Central memory CD8-positive, alpha-beta T cell (primary cell): ENCODE measurements at regions not wholly inside any gene's neighbourhood (a gene's known extent, or its start where the extent isn't known, plus 50 kb on each side); places are given as distances from the start of the nearest gene placed in this dataset.

Experiments used
- ATAC-seq: fragments of 150-1000 bp; cut with Tn5 transposase; replicated peaks from 2 replicates; pipeline ENCODE4 v1.10.0; 2022; ENCODE audit warnings: mild to moderate bottlenecking, moderate FRiP score, moderate number of reproducible peaks; ENCODE audit not compliant: poor library complexity, severe bottlenecking; ENCODE audit errors: extremely low read depth
- DNase-seq, 2 donors: peaks; one replicate each; pipeline ENCODE4 v3.0.0; 2021; ENCODE audit warnings: low spot score in 2 of 2
- H3K27ac Mint-ChIP-seq: one replicate; pipeline ENCODE4 v1.8.0; 2022; ENCODE audit warnings: low read depth, mild to moderate bottlenecking, moderate library complexity, mixed read lengths
- H3K27me3 Mint-ChIP-seq: one replicate; pipeline ENCODE4 v1.8.0; 2022; ENCODE audit warnings: mixed read lengths
- H3K36me3 Mint-ChIP-seq: one replicate; pipeline ENCODE4 v1.8.0; 2022; ENCODE audit warnings: mild to moderate bottlenecking, moderate library complexity, mixed read lengths; ENCODE audit not compliant: insufficient read depth
- H3K4me1 Mint-ChIP-seq: one replicate; pipeline ENCODE4 v1.8.0; 2022; ENCODE audit warnings: mixed read lengths
- H3K4me3 Mint-ChIP-seq: one replicate; pipeline ENCODE4 v1.8.0; 2022; ENCODE audit warnings: mild to moderate bottlenecking, moderate library complexity, mixed read lengths
- H3K9me3 Mint-ChIP-seq: one replicate; pipeline ENCODE4 v1.8.0; 2022; ENCODE audit warnings: mixed read lengths

DNA sequence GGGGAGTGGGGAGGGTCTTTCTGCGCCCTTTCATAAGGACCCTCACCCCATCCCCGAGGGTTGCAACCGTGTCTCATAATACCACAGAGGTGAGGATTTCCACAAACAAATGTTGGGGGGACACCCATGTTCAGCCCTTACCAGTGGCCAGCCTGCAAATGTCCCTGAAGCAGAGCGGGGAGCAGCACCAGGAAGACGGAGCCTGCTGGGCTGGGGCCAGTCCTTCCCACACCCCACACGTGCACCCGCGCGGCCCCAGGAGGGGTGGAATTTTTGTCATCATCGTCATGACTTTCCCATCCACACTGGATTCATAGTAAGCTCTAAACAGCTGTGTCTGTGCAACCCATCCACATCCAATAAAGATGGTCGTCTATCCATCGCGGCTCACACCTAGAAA, 409.8 kb downstream of the BRD1 start:
- Mint-ChIP-seq H3K36me3 (no peaks in the 10 kb centered on the region), H3K27me3 (peaks cover 41% of the 10 kb centered on the region)

DNA sequence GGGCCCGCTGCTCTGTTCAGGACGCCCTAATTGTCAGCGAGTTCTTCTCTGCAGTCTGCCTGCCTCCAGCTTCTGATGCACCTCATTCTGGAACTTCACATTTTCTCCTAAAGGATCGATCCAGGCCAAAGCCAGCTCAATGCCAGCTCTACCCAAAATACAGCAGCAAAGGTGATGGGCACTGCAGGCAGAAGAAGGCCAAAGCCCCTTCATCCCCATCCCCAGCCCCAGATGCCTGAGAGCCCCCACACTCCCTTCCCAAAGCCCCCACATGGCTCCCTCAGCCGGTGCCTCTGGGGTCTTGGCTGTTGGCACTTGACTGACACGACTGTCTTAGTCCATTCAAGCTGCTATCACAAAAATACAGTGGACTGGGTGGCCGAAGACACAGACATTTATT, 410.3 kb downstream of the BRD1 start:
- H3K9me3 Mint-ChIP-seq: no peaks in the 10 kb centered on the region
- DNase-seq: no peak
- no peak overlapping the region for H3K27ac Mint-ChIP-seq
- H3K36me3 Mint-ChIP-seq: no peaks in the 10 kb centered on the region
- ATAC-seq: no peak
- no peak overlapping the region for H3K4me3 Mint-ChIP-seq
- no peaks in the 10 kb centered on the region for H3K4me1 Mint-ChIP-seq
- peaks cover 46% of the 10 kb centered on the region for H3K27me3 Mint-ChIP-seq

More for the DNA sequence above, 409.8 kb downstream of the BRD1 start:
- DNase-seq (no peak), ATAC-seq (no peak)
- Mint-ChIP-seq H3K4me3 (no peak overlapping the region), H3K4me1 (no peaks in the 10 kb centered on the region), H3K9me3 (no peaks in the 10 kb centered on the region), H3K27ac (no peak overlapping the region)

DNA sequence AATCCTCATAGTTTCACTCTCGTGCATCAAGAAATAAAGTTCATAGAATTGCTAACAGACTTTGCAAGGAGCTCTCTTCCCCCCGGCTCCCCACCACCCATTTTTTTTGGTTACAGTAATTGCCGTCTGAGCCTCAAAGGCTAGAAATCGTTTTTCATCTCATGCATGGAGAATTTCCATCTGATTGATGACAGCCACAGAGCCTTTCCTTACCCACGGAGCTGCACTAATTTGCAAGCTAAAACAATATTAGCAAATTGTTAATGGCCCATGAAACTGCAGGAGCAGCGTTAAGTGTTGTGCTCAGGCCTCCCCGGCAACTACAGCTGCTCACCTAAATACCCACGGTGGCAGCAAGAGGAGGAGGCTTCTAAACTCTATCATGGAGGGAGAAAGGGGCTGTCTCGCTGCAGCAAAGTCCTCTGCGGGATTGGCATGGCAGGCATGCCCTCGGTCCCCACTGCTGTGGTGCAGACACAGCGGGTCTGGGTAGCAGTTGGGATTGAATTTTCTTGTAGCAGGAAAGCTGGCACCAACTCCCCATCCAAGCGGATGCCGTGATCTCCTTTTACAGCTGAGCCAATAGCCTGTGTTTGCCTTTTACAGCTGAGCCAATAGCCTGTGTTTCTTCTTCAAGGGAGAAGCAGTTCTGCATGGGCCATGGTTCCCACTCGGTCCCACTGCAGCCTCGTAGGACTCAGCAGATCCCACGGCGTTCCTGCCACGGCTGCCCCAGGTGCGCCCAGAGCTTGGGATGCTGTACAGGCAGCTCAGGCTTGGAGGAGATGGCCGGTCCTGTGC, 412.3 kb downstream of the BRD1 start:
- Mint-ChIP-seq H3K36me3 (no peaks in the 10 kb centered on the region), H3K4me1 (no peaks in the 10 kb centered on the region), H3K27me3 (peaks cover 61% of the 10 kb centered on the region), H3K9me3 (no peaks in the 10 kb centered on the region), H3K4me3 (no peak overlapping the region), H3K27ac (no peak overlapping the region)
- no peak for ATAC-seq
- no peak for DNase-seq

DNA sequence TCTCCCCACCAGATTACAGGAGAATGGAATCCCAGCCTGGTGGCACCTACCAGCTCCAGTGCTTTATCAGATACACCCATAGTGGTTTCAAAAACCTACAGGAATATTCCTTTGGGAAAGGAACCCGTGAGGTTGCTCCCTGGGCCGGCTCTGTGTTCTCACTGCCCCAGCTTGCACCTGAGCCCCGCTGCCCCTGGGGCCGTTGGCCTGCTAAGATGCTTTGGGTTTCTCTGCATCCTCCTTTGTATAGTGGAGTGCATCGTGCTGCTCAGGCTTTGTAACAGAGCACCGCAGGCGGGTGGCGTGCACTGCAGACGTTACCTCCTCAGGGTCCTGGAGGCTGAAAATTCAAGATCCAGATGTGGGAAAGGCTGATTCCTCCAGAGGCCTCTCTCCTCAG, 414.1 kb downstream of the BRD1 start:
- peaks cover 48% of the 10 kb centered on the region for H3K27me3 Mint-ChIP-seq
- peaks cover 5% of the 10 kb centered on the region for H3K9me3 Mint-ChIP-seq
- ATAC-seq (no peak), DNase-seq (no peak)
- no peak overlapping the region for H3K4me3 Mint-ChIP-seq
- H3K4me1 Mint-ChIP-seq: no peaks in the 10 kb centered on the region
- H3K36me3 Mint-ChIP-seq: no peaks in the 10 kb centered on the region
- H3K27ac Mint-ChIP-seq: no peak overlapping the region

DNA sequence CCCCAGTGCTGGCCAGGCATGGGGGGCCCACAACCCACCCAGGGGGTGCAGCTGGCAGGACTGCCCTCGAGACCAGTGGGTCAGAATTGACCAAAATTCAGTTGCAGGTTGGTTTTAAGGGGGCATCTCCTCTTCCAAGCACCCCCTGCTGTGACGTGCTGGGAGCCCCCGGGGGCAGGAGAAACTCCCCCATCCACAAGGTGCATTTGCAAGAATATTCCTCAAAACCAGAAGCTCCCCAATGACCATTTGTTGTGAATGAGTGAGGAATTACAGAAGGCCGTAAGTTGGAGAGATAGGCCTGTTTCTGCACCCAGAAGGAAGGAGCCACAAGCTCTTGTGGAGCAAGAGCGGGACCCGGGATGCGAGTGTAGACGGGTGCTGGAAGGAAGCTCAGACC, 414.5 kb downstream of the BRD1 start:
- no peak for DNase-seq
- H3K27me3 Mint-ChIP-seq: peaks cover 51% of the 10 kb centered on the region
- H3K27ac Mint-ChIP-seq: no peak overlapping the region
- H3K4me1 Mint-ChIP-seq: no peaks in the 10 kb centered on the region
- H3K4me3 Mint-ChIP-seq: no peak overlapping the region
- no peak for ATAC-seq
- peaks cover 5% of the 10 kb centered on the region for H3K9me3 Mint-ChIP-seq
- no peaks in the 10 kb centered on the region for H3K36me3 Mint-ChIP-seq

DNA sequence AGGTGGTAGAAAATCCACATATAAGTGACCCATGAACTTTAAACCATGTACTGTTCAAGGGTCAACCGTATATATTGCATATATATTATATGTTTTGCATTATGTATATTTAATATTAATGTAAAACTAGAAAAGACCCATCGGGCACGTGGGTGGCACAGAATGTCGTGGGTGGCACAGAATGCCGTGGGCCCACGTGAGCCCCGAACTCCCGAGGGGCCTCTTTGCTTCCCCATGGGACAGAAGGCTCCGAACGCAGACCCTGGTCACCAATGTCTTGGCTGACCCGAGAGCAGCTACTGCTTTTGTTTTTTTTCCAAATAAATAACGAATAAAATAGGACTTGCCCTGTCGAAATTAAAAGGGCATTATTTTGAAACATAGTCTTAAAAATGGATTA, 415.4 kb downstream of the BRD1 start:
- DNase-seq (no peak), ATAC-seq (no peak)
- Mint-ChIP-seq H3K4me1 (no peaks in the 10 kb centered on the region), H3K9me3 (peaks cover 5% of the 10 kb centered on the region), H3K36me3 (no peaks in the 10 kb centered on the region), H3K4me3 (no peak overlapping the region), H3K27me3 (peaks cover 53% of the 10 kb centered on the region), H3K27ac (no peak overlapping the region)

DNA sequence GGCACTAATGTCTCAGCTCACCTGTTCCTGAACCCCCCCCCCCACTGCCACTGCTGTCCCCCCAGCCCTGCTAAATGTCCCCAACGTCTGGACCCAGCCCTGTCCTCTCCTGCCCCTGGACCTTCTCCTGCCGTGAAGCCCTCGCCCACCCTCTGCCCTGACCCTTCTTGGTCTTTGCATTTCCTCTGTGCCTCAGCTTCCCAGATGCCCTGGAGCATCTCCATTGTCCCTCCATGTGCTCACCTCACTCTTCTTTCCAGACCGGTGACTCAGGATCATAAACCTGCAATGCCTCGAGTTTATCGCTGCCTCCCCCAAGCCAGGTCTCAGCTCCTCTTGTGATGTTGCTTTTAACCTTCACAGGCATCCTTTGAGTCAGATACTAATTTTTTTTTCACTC, 416.4 kb downstream of the BRD1 start:
- peaks cover 5% of the 10 kb centered on the region for H3K9me3 Mint-ChIP-seq
- H3K4me3 Mint-ChIP-seq: no peak overlapping the region
- no peak overlapping the region for H3K27ac Mint-ChIP-seq
- no peaks in the 10 kb centered on the region for H3K36me3 Mint-ChIP-seq
- no peaks in the 10 kb centered on the region for H3K4me1 Mint-ChIP-seq
- DNase-seq (no peak), ATAC-seq (no peak)
- peaks cover 52% of the 10 kb centered on the region for H3K27me3 Mint-ChIP-seq

DNA sequence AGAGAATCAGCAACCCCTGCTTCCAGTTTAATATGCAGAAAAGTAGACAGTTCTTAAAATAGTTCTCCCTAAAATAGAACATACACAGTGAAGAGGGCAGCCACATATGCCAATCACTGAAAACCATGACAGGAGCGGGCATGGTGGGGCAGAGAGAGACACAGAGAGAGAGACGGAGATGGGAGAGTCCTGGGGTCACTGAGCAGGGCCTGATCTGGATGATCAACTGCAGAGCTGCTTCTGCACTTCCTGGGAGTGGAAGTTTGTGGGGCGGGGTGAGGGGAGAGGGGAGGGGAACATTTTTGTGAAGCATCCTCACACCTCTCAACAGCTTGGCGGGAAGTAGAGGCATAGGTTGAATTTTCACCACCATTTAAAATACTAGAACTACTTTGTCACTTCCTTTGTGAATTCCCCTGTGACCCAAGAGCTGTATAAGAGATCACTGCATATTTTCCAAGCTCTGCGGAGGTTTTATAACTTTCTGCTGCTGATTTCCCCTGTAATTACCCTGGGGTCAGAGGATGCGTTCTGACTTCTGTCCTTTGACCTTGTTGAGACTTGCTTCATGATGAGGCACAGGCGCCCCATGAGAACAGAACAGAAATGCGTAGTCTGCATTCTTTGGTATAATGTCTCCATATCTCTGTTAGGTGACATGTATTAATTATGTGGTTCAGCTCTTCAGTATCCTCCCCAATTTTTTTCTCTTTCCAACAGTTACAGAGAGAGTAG, 419.4 kb downstream of the BRD1 start:
- Mint-ChIP-seq H3K9me3 (peaks cover 5% of the 10 kb centered on the region), H3K4me1 (no peaks in the 10 kb centered on the region), H3K27me3 (peaks cover 59% of the 10 kb centered on the region), H3K4me3 (no peak overlapping the region), H3K27ac (no peak overlapping the region), H3K36me3 (no peaks in the 10 kb centered on the region)
- ATAC-seq (no peak), DNase-seq (no peak)

DNA sequence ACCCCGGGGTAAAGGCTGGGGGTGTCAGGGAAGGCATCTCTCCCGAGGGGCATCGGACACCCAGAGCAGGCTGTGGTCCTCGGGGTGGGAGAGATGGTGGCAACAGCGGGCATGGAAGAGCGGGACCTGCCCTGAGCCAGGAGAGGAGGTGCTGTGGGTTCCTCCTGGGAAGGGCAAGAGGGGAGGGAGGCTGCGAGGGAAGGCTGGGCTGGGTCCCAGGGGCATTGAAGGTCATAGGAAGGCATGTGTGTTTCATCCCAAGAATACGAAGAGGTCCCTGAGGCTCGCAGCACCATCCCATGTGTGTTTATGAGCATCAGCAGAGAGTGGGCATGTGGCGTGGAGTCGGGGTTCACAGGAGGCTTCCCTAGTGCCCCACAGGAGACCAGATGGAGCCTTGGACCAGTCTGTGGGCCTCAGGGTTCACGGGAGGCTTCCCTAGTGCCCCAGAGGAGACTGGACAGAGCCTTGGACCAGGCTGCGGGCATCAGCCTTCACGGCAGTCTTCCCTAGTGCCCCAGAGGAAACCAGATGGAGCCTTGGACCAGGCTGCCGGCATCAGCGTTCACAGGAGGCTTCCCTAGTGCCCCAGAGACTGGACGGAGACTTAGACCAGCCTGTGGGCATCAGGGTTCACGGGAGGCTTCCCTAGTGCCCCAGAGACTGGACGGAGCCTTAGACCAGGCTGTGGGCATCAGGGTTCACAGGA, 420.6 kb downstream of the BRD1 start:
- Mint-ChIP-seq H3K4me3 (no peak overlapping the region), H3K36me3 (no peaks in the 10 kb centered on the region), H3K9me3 (peaks cover 5% of the 10 kb centered on the region), H3K27ac (no peak overlapping the region), H3K4me1 (no peaks in the 10 kb centered on the region), H3K27me3 (peaks cover 47% of the 10 kb centered on the region)
- DNase-seq (no peak), ATAC-seq (no peak)

DNA sequence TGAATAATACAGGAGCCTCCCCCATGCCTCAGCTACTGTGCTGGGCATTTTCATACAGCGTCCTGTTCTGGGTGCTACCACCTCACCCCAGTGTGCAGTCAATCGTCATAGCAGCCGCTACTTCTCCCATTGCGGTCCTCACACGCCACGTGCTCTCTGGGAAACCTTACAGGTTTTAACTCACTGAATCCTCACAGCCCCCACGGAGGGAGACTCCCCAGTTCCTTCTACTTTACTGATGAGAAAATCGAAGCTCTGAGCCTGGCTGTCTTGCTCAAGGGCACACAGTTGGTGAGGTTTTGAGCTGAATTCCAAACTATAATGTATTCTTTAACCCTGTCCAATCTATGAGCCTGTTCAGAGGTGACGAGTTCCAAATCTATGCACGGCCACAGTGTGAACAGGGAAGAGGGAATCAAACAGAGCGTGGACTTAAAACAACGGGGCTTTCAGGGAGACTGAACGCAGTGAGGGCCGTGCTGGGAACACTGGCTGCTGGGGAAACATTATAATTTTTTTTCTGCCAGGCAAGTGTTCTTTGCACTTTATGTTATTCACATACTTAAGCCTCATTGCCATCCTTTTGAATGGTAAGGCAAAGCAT, 421.5 kb downstream of the BRD1 start:
- ATAC-seq (no peak), DNase-seq (no peak)
- Mint-ChIP-seq H3K27me3 (peaks cover 38% of the 10 kb centered on the region), H3K36me3 (no peaks in the 10 kb centered on the region), H3K4me3 (no peak overlapping the region), H3K27ac (no peak overlapping the region), H3K9me3 (peaks cover 5% of the 10 kb centered on the region), H3K4me1 (no peaks in the 10 kb centered on the region)

DNA sequence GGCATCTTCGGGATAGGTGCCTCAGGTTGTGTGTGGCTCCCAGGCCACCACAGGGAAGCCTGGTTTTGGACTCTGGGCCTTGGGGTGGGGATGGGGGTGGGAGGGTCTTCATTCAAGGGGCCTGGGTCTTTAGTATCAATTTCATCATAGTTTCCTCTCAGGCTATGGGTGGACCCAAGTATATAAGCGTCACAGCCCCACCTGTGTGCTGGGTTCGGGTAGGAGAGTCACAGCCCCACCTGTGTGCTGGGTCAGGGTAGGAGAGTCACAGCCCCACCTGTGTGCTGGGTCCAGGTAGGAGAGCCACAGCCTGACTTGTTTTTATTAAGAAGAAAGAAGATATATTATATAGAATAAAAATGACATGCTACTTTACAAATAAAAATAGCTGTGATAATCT, 422.1 kb downstream of the BRD1 start:
- H3K36me3 Mint-ChIP-seq: no peaks in the 10 kb centered on the region
- no peak overlapping the region for H3K4me3 Mint-ChIP-seq
- peaks cover 5% of the 10 kb centered on the region for H3K9me3 Mint-ChIP-seq
- ATAC-seq (no peak), DNase-seq (no peak)
- no peaks in the 10 kb centered on the region for H3K4me1 Mint-ChIP-seq
- no peak overlapping the region for H3K27ac Mint-ChIP-seq
- H3K27me3 Mint-ChIP-seq: peaks cover 35% of the 10 kb centered on the region

DNA sequence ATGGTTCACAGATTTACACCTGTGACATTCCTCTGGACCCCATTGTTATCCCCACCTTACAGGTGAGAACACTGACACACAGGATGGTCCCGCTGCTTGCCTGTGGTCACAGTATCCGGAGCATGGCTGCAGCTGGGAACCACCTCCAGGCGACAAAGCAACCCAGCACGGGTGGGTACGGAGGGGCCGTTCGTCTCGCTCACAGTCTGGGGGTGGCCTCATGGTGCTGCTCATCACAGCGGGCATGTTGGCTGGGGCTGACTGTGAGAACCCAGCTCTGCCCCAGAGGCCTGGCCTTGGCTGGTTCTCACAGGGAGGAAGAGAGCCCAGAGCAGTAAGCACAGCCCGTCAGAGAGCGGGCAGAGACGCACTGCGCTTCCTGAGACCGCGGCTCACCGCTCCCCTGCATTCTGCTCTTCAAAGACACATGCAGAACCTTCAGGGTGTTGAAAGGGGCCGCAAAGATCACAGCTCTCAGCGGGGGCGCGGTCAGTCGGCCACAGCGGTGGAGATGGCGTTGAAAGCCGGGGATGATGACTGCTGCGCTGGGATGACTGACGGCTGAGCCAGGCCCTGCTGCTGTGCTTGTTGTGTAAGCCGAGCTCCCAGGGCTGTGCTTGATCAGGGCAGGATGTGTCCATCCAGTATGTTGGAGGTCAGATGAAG, 423.0 kb downstream of the BRD1 start:
- no peak for DNase-seq
- Mint-ChIP-seq H3K4me1 (no peaks in the 10 kb centered on the region), H3K36me3 (no peaks in the 10 kb centered on the region), H3K27me3 (peaks cover 35% of the 10 kb centered on the region), H3K27ac (no peak overlapping the region), H3K9me3 (peaks cover 5% of the 10 kb centered on the region), H3K4me3 (no peak overlapping the region)
- ATAC-seq: no peak
